OCI-LY3 (cell line): ENCODE measurements at regions not wholly inside any gene's neighbourhood (a gene's known extent, or its start where the extent isn't known, plus 50 kb on each side); places are given as distances from the start of the nearest gene placed in this dataset.

Experiments
- CTCF ChIP-seq: fragments of 200-600, 300-600 bp; sonication (generic); IDR thresholded peaks from 2 replicates; pipeline ENCODE4 v1.5.1; 2014; ENCODE audit warnings: antibody characterized with exemption, low read length, low read depth
- EZH2phosphoT487 ChIP-seq: fragments of 200-600 bp; shearing (Covaris generic); IDR thresholded peaks from 2 replicates; pipeline ENCODE4 v1.6.1; 2018; ENCODE audit warnings: antibody characterized with exemption, mixed run types, low read depth

- TF ChIP-seq CTCF (no peak), EZH2phosphoT487 (no peak)
Measured at GRCh38 chr7:82629583-82629982, 186.0 kb upstream of the CACNA2D1 start.
